Fibroblast of lung (primary cell): ENCODE measurements at regions not wholly inside any gene's neighbourhood (a gene's known extent, or its start where the extent isn't known, plus 50 kb on each side); places are given as distances from the start of the nearest gene placed in this dataset.
"Not testable (repeated sequence)": the region's sequence is repeated elsewhere in the genome, so short reads cannot be mapped to it uniquely, and the experiment has no call there.

ENCODE experiments used
- DNase-seq, 2 donors: peaks; one replicate each; pipeline versions ENCODE4 v3.0.0 to v3.0.0-alpha.2; 2010; ENCODE audit warnings: low read depth in 2 of 2
- H2AFZ ChIP-seq: 2 replicates; pipeline ENCODE4 v1.5.1; 2012; ENCODE audit warnings: low read length, control low read depth, inconsistent platforms
- H3K27ac ChIP-seq: 2 replicates; pipeline ENCODE4 v1.5.1; 2011; ENCODE audit warnings: low read length, control low read depth; ENCODE audit not compliant: insufficient read depth
- H3K27me3 ChIP-seq: 2 replicates; pipeline ENCODE4 v1.5.1; 2011; ENCODE audit warnings: mild to moderate bottlenecking, low read length; ENCODE audit not compliant: control insufficient read depth, insufficient read depth
- H3K36me3 ChIP-seq: 2 replicates; pipeline ENCODE4 v1.5.1; 2011; ENCODE audit warnings: low read length; ENCODE audit not compliant: control insufficient read depth, insufficient read depth
- H3K4me1 ChIP-seq: 2 replicates; pipeline ENCODE4 v1.5.1; 2011; ENCODE audit warnings: low read length; ENCODE audit not compliant: control insufficient read depth, insufficient read depth; ENCODE audit errors: extremely low read depth
- H3K4me2 ChIP-seq: 2 replicates; pipeline ENCODE4 v1.5.1; 2011; ENCODE audit warnings: low read length, control low read depth; ENCODE audit not compliant: insufficient read depth; ENCODE audit errors: extremely low read depth
- H3K4me3 ChIP-seq, 4 experiments: fragments of 200-600 bp in 1 of 4; sonication (generic) in 1 of 4; replicated peaks in 1 of 4; 2 replicates each; pipeline ENCODE4 v1.5.1; 2011 to 2016; ENCODE audit warnings: low read length in 4 of 4, low read depth in 3 of 4, mild to moderate bottlenecking in 3 of 4, control low read depth in 2 of 4, inconsistent platforms in 1 of 4, mixed read lengths in 1 of 4; ENCODE audit not compliant: insufficient read depth in 1 of 4; ENCODE audit errors: control extremely low read depth in 1 of 4
- H3K79me2 ChIP-seq: 2 replicates; pipeline ENCODE4 v1.5.1; 2012; ENCODE audit warnings: mild to moderate bottlenecking, low read length, inconsistent platforms; ENCODE audit not compliant: control insufficient read depth, insufficient read depth
- H3K9ac ChIP-seq: 2 replicates; pipeline ENCODE4 v1.5.1; 2011; ENCODE audit warnings: mild to moderate bottlenecking, low read length, control low read depth; ENCODE audit not compliant: insufficient read depth
- H3K9me3 ChIP-seq: 2 replicates; pipeline ENCODE4 v1.5.1; 2012; ENCODE audit warnings: low read depth, low read length; ENCODE audit not compliant: control insufficient read depth, insufficient read depth
- H4K20me1 ChIP-seq: 2 replicates; pipeline ENCODE4 v1.5.1; 2011; ENCODE audit warnings: low read length; ENCODE audit not compliant: control insufficient read depth, insufficient read depth; ENCODE audit errors: extremely low read depth
- CTCF ChIP-seq, 2 donors: IDR thresholded peaks in 1 of 2; conservative IDR thresholded peaks in 1 of 2; 1 replicate in 1 of 2; 2 replicates in 1 of 2; pipeline ENCODE4 v1.5.1; 2011 to 2012; ENCODE audit warnings: low read length in 2 of 2, control low read depth in 1 of 2, inconsistent platforms in 1 of 2, low read depth in 1 of 2, mild to moderate bottlenecking in 1 of 2
- EZH2 ChIP-seq: IDR thresholded peaks from 2 replicates; pipeline ENCODE4 v1.5.1; 2012; ENCODE audit warnings: low read length, control low read depth, mild to moderate bottlenecking; ENCODE audit errors: missing control alignments

- Histone ChIP-seq H2AFZ (no peak overlapping the region), H3K27me3 (no peaks in the 10 kb centered on the region), H3K9ac (no peak overlapping the region), H4K20me1 (no peaks in the 10 kb centered on the region), H3K27ac (no peak overlapping the region), H3K9me3 (no peaks in the 10 kb centered on the region), H3K4me3 (no peak overlapping the region), H3K4me1 (no peaks in the 10 kb centered on the region), H3K36me3 (no peaks in the 10 kb centered on the region), H3K79me2 (no peaks in the 10 kb centered on the region), H3K4me2 (no peak overlapping the region)
- DNase-seq = no peak
- TF ChIP-seq CTCF (conservative IDR thresholded peaks at IDR 0.05 in 1 of 2, IDR thresholded peaks at IDR 0.05 in 1 of 2; ENCODE audit: low read depth in 1 of 2, low read length in 2 of 2) = no peak
- TF ChIP-seq EZH2 = no peak
These were observed 910.0 kb upstream of the WWC1 start for GRCh38 chr5:167381457-167381856.

GRCh38 chr5:167389537-167389936 lies 901.9 kb upstream of the WWC1 start:
- DNase-seq = peak; percentile 1 to 20
- Histone ChIP-seq H3K4me1 (no peaks in the 10 kb centered on the region), H3K27ac (no peak overlapping the region), H4K20me1 (no peaks in the 10 kb centered on the region), H3K79me2 (no peaks in the 10 kb centered on the region), H3K36me3 (no peaks in the 10 kb centered on the region), H3K9me3 (no peaks in the 10 kb centered on the region), H2AFZ (no peak overlapping the region), H3K9ac (no peak overlapping the region), H3K27me3 (no peaks in the 10 kb centered on the region), H3K4me3 (no peak overlapping the region), H3K4me2 (no peak overlapping the region)
- TF ChIP-seq EZH2 (no peak), CTCF (conservative IDR thresholded peaks at IDR 0.05 in 1 of 2, IDR thresholded peaks at IDR 0.05 in 1 of 2; ENCODE audit: low read depth in 1 of 2, low read length in 2 of 2) (no peak)

- not testable (repeated sequence) for DNase-seq, H3K4me2 ChIP-seq, H3K4me3 ChIP-seq, H3K79me2 ChIP-seq, H3K4me1 ChIP-seq, H2AFZ ChIP-seq, H4K20me1 ChIP-seq, H3K36me3 ChIP-seq, H3K27me3 ChIP-seq, H3K9ac ChIP-seq, H3K9me3 ChIP-seq, H3K27ac ChIP-seq
These were observed 900.2 kb upstream of the WWC1 start for GRCh38 chr5:167391286-167391685.

- no peaks in the 10 kb centered on the region for H3K79me2 ChIP-seq
- TF ChIP-seq EZH2 = no peak
- TF ChIP-seq CTCF (conservative IDR thresholded peaks at IDR 0.05 in 1 of 2, IDR thresholded peaks at IDR 0.05 in 1 of 2; ENCODE audit: low read depth in 1 of 2, low read length in 2 of 2) = no peak
- H3K4me3 ChIP-seq = no peak overlapping the region
- no peak overlapping the region for H3K9ac ChIP-seq
- DNase-seq = no peak
- H3K4me1 ChIP-seq = no peaks in the 10 kb centered on the region
- no peaks in the 10 kb centered on the region for H3K36me3 ChIP-seq
- H3K4me2 ChIP-seq = no peak overlapping the region
- no peak overlapping the region for H3K27ac ChIP-seq
- no peak overlapping the region for H2AFZ ChIP-seq
- no peaks in the 10 kb centered on the region for H3K27me3 ChIP-seq
- H4K20me1 ChIP-seq = no peaks in the 10 kb centered on the region
- no peaks in the 10 kb centered on the region for H3K9me3 ChIP-seq
These were observed 899.2 kb upstream of the WWC1 start for GRCh38 chr5:167392240-167392639.
